HG02588 (cell line): ENCODE measurements at regions not wholly inside any gene's neighbourhood (a gene's known extent, or its start where the extent isn't known, plus 50 kb on each side); places are given as distances from the start of the nearest gene placed in this dataset.
A peak's percentile ranks its signal among the peaks of the same experiment; 100 is the strongest.
"Not testable (repeated sequence)": the region's sequence is repeated elsewhere in the genome, so short reads cannot be mapped to it uniquely, and the experiment has no call there.

Source experiments
- ATAC-seq: cut with Tn5 transposase; IDR thresholded peaks from one replicate; pipeline ENCODE4 v1.9.1; 2021; ENCODE audit warnings: mild to moderate bottlenecking, moderate library complexity; ENCODE audit not compliant: unreplicated experiment

DNA sequence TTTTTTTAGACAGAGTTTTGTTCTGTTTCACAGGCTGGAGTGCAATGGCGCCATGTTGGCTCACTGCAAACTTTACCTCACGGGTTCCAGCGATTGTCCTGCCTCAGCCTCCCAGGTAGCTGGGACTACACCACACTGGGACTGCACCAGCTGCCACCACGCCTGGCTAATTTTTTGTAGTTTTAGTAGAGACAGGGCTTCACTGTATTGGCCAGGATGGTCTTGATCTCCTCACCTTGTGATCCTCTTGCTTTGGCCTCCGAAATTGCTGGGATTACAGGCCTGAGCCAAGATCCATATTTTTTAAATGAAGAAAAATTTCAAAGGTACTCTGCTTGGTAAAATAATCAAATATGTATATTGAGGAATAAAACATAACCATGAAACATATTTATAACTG is 195.8 kb upstream of the TPTE start:
- peak; percentile 84 for ATAC-seq

DNA sequence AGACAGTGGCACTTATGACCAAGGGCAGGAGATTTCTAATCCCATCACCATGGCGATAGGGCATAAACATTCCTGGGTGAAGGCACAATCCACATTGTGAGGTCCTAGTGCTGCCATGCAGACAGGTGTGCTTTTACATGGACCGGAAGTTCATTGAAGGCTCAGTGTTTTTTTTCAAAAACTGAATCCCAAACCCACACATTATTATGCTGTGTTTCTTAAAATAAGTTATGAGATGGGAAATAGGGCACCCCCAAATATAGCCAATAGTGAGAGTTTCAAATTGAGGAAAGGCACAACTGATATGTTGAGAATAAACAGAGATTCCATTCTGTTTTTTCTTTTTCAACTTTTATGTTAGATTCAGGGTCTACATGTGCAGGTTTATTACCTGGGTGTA is 195.2 kb upstream of the TPTE start:
- ATAC-seq, result not testable (repeated sequence)

DNA sequence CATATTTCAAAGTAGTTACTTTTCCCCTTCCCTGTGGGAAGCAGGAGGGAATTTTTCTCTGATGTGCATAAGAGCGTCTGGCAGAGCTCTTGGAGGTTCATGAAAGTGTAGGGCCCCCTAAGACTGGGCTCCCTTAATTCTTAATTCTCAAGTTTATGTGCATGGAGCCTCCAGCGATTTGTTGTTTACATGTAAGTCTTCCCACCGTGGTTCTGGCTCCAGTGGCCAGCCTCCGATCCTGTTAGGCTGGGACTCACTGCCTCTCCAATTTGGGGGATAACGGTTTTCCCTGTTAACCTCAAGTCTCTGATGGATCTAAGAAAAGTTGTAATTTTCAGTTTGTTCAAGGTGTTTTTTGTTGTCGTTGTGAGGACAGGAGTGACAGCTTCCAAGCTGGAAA is 192.7 kb upstream of the TPTE start:
- not testable (repeated sequence) for ATAC-seq

DNA sequence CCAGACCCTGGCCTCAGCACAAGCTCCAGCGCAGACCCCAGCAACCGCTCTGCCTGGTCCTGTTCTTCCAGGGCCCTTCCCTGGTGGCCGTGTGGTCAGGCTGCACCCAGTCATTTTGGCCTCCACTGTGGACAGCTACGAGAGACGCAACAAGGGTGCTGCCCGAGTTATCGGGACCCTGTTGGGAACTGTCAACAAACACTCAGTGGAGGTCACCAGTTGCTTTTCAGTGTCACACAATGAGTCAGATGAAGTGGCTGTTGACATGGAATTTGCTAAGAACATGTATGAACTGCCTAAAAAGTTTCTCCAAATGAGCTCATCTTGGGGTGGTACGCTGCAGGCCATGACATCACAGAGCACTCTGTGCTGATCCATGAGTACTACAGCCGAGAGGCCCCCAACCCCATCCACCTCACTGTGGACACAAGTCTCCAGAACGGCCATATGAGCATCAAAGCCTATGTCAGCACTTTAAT is 190.7 kb upstream of the TPTE start:
- not testable (repeated sequence) for ATAC-seq

DNA sequence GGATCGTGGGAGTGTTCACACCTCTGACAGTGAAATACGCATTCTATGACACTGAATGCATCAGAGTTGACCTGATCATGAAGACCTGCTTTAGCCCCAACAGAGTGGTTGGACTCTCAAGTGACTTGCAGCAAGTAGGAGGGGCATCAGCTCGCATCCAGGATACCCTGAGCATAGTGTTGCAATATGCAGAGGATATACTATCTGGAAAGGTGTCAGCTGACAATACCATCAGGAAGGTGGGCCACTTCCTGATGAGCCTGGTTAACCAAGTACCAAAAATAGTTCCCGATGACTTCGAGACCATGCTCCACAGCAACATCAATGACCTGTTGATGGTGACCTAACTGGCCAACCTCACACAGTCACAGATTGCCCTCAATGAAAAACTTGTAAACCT is 190.2 kb upstream of the TPTE start:
- ATAC-seq, result not testable (repeated sequence)

DNA sequence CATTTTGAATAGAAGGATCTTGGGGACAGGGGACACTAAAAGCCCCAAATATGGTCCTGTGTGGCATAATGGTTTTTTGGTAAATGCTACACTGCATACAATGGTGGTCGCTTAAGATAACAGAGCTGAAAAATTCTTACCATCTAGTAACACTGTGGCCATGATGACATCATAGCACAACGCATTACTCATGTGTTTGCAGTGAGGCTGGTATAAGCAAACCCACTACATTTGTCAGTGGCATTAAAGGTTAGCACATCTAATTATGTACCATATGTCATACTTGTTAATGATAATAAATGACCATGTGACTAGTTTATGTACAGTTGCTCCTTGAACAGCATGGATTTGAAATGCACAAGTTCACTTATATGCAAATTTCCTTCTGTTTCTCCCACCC is 188.4 kb upstream of the TPTE start:
- ATAC-seq, result not testable (repeated sequence)

DNA sequence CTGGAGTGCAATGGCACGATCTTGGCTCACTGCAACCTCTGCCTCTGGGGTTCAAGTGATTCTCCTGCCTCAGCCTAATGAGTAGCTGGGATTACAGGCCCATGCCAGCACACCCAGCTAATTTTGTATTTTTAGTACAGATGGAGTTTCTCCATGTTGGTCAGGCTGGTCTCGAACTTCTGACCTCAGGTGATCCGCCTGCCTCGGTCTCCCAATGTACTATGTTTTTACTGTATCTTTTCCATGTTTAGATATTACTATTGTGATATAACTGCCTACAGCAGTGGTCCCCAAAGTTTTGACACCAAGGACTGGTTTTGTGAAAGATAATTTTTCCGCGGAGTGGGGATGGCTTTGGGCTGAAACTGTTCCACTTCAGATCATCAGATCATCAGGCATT is 187.0 kb upstream of the TPTE start:
- not testable (repeated sequence) for ATAC-seq

DNA sequence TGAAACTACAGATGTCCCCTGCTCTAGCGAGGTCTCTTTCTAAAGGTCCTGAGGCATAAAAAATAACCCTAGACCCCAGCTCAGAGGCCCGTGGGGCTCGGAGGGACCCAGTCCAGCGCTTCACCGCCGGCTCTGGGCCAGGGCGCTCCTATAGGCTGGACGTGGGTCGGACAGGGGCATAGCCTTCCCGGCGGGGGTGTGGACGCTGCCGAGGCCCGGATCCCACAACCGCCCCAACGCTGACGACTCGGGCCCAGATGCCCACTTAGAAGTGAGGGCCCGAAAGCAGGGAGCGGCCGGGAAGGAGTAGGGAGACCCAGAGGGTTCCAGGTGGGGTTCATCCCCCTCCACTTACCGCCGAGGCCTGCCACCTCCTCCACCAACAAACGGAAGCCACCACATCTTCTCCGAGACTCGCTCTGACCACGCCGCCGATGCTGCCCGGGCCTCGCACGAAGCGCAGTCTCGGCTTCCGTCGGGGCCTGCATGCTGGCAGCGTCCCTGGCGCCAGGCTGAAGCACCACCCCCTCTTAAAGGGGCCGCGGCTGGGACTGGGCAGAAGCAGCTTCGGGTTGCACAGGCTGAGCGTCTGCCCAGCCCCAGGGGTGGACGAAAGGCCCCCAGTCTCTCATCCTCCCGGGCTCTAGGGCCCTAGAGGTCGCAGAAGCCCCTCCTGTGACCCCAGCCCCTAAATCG is 179.0 kb upstream of the TPTE start:
- not testable (repeated sequence) for ATAC-seq

DNA sequence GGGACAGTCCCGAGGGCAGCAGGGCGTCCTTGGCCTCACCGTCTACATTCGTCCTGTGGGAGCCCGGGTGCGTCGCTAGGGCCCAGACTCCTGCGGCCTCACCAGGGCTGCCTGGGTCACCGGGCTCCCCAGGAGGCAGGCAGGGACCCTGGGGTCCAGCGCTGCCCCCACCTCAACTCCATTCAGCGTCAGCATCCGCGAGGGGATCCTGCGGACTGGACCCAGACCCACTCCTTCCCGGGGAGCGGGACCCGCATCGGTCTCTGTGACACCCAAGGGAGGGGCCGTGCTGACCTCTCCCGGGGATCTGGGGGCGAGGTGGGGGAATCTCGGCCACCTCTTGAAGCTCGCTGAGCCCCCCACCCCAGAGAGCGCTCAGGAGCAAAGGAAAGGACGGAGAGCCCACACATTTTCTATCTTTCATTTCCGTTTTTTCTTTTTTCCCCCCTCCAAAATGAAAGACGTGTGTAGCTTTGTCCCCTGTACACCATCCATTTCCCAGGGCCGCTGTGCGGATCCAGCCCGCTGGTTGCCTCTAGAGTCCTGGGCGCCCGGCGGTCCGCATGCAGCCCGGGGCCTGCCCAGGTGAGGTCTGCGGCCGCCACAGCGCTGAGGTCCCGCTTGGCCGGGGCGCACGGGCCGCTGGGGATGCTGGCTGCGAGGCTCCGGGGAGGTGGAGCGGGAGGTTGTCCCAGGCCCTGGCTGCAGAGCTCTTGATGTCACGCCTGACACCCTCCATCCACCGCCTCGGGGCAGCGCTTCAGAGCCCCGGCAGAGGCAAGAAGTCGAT is 178.0 kb upstream of the TPTE start:
- ATAC-seq, result not testable (repeated sequence)

DNA sequence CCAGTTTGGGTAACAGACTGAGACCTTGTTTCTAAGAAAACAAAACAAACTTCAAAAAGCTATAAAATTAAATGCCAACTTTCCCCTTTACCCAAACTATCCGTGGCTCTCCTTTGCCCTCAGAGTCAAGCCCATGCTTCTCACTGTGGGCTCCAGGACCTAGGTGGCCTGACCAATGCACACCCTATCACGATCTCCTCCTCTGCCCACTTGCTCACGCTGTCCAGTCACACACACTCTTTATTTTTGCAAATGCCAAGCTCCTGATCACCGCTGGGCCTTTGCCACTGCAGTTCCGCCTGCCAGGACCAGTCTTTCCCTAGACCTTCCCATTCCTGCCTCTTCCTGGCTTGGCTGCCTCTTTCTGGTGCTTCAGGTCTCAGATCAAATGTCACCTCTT is 177.1 kb upstream of the TPTE start:
- ATAC-seq, result not testable (repeated sequence)

DNA sequence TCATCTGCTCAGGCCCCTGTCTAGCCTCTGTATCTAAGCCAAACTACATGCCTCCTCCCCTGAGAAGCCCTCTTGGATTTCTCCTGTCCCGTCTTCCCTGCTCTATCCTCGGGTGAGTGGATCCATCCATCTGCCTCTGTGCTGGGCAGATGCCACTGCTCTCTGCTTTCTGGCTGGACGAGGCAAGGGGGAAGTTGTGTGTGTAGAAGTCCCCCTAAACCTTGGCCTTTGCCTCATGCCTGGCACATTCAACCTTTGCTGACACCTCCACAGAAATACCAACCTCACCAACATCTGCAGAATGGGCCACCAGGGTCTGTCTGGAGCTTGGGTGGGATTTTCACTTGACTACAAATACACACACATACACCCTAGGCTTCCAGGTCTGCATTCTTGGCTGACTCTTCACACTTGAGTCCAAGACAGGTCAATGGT is 176.2 kb upstream of the TPTE start:
- not testable (repeated sequence) for ATAC-seq

DNA sequence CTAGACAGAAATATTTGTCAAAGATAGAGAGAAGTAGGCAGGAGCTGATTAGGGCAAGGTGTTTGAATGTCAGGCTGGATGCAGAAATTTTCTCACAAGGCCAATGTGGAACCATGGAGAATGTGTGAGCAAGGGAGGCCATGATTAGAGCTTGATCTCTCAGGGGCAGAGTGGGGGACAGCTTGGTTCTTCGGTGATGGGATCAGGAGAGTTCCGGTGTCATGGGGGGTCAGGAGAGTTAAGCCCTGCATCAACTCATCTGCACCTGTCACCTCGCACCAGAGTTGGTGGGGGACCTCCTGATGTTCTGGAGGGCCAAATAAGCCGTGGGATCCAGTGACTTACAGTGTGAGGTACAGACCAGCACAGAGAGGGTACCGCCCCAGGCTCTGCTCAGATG is 175.1 kb upstream of the TPTE start:
- ATAC-seq, result not testable (repeated sequence)

DNA sequence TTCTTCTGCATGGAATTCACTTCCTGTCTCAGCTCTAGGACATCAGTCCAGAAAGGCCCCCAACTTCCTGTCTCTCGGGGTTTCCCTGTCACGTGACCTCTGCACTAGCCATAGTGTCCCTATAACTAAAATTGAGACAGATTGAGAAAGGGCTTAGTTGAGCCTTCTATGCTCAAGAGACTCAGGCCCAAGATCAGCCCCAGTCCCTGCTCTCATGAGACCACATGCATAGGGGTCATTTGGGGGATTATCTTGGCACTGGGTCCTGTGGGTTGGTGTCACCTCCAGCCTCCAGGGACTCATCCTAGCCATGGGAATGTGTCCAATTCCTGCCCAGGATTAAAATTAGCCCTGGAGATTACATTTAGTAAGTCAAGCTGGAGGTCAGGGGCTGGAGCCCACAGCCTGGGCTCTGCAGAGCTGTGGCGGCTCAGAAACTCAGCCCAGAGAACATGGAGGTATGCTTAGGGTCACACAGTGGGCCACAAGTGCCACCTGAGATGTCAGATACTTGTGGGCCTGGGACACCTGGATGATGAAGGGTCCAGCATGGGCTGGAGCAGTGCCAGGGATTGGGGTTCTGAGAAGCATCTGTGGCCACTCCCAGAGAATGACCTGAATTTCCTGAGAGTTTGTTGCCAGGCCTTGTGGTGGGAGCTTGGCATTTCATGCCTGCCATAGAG is 174.3 kb upstream of the TPTE start:
- ATAC-seq, result not testable (repeated sequence)

DNA sequence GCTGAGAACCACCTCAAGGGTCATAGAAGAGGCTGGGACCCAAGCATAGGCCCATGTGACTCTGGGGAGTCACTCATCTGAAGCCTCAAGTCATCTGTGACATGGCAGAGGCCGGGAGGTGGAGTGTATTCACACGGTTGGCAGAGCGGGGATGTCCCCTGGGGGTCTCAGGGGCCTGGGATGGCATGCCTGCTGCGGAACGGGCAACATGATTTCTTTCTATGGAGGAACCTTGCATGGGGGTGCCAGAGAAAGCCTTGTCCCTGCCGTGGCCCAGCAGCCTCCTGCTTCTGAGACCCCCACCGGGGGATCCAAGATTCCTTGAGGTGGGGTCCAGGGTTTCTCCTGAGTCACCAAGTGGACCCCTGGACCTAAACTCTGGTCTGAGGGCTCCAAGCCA is 173.7 kb upstream of the TPTE start:
- ATAC-seq, result not testable (repeated sequence)

DNA sequence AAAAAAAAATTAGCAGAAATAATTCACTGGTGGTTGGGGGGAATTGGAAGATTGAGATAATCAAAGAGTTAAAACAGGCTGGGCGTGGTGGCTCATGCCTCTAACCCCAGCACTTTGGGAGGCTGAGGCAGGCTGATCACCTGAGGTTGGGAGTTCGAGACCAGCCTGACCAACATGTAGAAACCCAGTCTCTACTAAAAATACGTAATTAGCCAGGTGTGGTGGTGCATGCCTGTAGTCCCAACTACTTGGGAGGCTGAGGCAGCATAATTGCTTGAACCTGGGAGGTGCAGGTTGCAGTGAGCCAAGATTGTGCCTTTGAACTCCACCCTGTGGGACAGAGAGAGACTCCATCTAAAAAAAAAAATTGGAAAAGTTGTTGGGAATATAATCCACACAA is 173.2 kb upstream of the TPTE start:
- not testable (repeated sequence) for ATAC-seq

DNA sequence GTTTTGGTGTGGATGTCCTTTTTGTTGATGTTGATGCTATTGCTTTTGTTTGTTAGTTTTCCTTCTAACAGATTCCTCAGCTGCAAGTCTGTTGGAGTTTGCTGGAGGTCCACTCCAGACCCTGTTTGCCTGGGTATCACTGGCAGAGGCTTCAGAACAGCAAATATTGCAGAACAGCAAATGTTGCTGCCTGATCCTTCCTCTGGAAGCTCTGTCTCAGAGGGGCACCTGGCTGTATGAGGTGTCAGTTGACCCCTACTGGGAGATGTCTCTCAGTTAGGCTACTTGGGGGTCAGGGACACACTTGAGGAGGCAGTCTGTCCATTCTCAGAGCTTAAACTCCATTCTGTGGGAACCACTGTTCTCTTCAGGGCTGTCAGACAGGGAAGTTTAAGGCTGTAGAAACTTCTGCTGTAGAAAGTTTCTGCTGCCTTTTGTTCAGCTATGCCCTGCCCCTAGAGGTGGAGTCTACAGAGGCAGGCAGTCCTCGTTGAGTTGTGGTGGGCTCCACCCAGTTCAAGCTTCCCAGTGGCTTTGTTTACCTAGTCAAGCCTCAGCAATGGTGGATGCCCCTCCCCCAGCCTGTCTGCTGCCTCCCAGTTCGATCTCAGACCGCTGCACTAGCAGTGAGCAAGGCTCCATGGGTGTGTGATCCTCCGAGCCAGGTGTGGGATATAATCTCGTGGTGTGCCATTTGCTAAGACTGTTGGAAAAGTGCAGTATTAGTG is 166.4 kb upstream of the TPTE start:
- ATAC-seq, result not testable (repeated sequence)

DNA sequence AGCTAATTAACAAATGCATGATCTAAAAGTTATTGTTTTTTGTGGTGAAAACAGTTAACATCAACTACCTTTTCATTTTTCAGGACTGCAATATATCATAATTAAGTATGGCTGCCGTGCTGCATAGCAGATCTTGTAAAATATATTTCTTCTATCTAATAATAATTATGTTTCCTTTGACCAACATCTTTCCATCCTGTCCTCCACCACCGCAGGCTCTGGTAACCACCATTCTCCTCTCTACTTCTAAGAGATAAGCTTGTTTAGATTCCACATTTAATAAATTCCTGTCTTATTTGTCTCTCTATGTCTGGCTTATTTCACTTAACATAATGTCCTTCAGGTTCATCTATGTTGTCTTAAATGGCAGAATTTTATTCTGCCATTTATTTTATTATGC is 162.3 kb upstream of the TPTE start:
- not testable (repeated sequence) for ATAC-seq

DNA sequence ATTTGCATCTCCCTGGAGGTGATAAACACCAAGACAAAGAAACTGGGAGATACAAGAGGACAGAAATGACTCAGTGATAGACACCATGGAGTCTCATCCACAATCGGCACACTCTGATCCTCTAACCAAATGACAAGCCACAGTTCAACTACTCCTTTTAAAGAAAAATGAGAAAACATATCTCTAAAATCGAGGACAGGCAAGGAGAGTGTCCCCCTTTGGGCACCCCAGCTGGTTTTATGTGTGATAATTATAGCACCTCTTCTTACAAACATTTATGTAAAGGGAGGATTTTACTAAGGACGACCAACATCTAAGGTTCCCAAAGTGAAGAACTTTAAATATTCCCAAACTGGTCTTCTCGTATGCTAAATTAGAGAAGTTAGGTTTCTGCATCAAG is 161.5 kb upstream of the TPTE start:
- ATAC-seq, result not testable (repeated sequence)

DNA sequence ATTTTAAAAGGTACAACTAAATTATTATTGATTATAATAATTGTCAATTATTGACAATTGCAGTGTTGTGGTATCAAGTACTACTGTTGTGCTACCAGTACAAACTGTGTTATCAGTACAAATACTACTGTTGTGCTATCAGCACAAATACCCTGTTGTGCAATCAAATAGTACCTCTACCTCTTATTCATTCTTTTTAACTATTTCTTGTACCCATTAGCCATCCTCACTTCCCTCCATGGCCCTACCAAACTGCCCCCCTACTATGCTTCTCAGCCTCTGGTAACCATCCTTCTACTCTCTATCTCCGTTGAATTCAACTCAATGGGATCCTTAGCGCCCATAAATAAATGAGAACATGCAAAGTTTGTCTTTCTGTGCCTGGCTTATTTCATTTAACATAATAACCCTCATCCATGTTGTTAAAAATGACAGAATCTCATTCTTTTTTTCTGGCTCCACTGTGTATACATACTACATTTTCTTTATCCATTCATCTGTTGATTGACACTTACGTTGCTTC is 160.1 kb upstream of the TPTE start:
- not testable (repeated sequence) for ATAC-seq

DNA sequence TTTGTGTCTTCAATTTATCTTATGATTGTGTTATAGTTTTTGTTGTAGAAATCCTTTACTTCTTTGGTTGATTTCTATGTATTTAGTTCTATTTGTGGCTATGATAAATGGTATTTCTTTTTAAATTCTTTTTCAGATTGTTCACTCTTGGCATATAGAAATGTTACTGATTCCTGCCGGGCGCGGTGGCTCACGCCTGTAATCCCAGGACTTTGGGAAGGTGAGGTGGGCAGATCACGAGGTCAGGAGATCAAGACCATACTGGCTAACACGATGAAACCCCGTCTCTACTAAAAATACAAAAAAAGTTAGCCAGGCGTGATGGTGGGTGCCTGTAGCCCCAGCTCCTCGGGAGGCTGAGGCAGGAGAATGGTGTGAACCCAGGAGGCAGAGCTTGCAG is 158.6 kb upstream of the TPTE start:
- ATAC-seq, result not testable (repeated sequence)

DNA sequence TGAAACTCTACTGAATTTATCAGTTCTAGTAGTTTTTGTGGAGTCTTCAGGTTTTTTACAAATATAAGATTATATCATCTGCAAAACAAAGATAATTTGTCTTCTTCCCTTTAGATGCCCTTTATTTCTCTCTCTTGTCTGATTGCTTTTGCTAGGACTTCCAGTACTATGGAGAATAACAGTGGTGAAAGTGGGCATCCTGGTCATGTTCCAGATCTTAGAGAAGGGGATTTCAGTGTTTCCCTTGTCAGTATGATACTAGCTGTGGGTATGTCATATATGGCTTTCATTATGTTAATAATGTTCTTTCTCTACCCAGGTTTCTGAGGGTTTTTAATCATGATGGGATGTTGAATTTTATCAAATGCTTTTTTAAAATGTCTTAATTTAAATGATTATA is 158.1 kb upstream of the TPTE start:
- not testable (repeated sequence) for ATAC-seq
